Endodermal cell (in vitro differentiated cells): ENCODE measurements at regions not wholly inside any gene's neighbourhood (a gene's known extent, or its start where the extent isn't known, plus 50 kb on each side); places are given as distances from the start of the nearest gene placed in this dataset.

Experiments used
- DNase-seq: peaks from one replicate; pipeline ENCODE4 v3.0.0-alpha.2; 2017
- H3K27ac ChIP-seq: 2 replicates; pipeline ENCODE4 v1.5.1; 2013; ENCODE audit warnings: mild to moderate bottlenecking, low read depth, low read length, moderate library complexity
- H3K27me3 ChIP-seq: 2 replicates; pipeline ENCODE4 v1.6.1; 2013; ENCODE audit warnings: mild to moderate bottlenecking, low read length, moderate library complexity; ENCODE audit not compliant: insufficient read depth, control insufficient read depth, poor library complexity, severe bottlenecking
- H3K36me3 ChIP-seq: 2 replicates; pipeline ENCODE4 v1.7.0; 2013; ENCODE audit warnings: mild to moderate bottlenecking, low read length, moderate library complexity; ENCODE audit not compliant: control insufficient read depth, insufficient read depth
- H3K4me1 ChIP-seq: one replicate; pipeline ENCODE4 v1.7.0; 2013; ENCODE audit warnings: low read length; ENCODE audit not compliant: control insufficient read depth, insufficient read depth
- H3K4me3 ChIP-seq: 2 replicates; pipeline ENCODE4 v1.5.1; 2013; ENCODE audit warnings: mild to moderate bottlenecking, low read length, moderate library complexity
- H3K9ac ChIP-seq: 2 replicates; pipeline ENCODE4 v1.6.1; 2013; ENCODE audit warnings: mild to moderate bottlenecking, low read length, moderate library complexity; ENCODE audit not compliant: poor library complexity, severe bottlenecking; ENCODE audit errors: extremely low read depth
- H3K9me3 ChIP-seq: 2 replicates; pipeline ENCODE4 v1.6.1; 2013; ENCODE audit warnings: mild to moderate bottlenecking, low read length, moderate library complexity; ENCODE audit not compliant: control insufficient read depth
- H3K27ac Mint-ChIP-seq: 2 replicates; pipeline ENCODE4 v1.8.0; 2020; ENCODE audit warnings: mixed read lengths
- H3K27me3 Mint-ChIP-seq: 2 replicates; pipeline ENCODE4 v1.8.0; 2021; ENCODE audit warnings: mild to moderate bottlenecking, mixed read lengths; ENCODE audit not compliant: insufficient read depth
- H3K36me3 Mint-ChIP-seq: 2 replicates; pipeline ENCODE4 v1.8.0; 2020; ENCODE audit warnings: low read depth, mixed read lengths
- H3K4me1 Mint-ChIP-seq: 2 replicates; pipeline ENCODE4 v1.8.0; 2020; ENCODE audit warnings: mixed read lengths
- H3K4me3 Mint-ChIP-seq: 2 replicates; pipeline ENCODE4 v1.8.0; 2020; ENCODE audit warnings: mild to moderate bottlenecking, moderate library complexity, mixed read lengths
- H3K9me3 Mint-ChIP-seq: 2 replicates; pipeline ENCODE4 v1.8.0; 2020; ENCODE audit warnings: mild to moderate bottlenecking, mixed read lengths
- CTCF ChIP-seq: fragments of 200-600 bp; sonication (generic); conservative IDR thresholded peaks from 2 replicates; pipeline ENCODE4 v1.5.0; 2021; ENCODE audit warnings: antibody characterized with exemption, mild to moderate bottlenecking
- WGBS, 2 experiments: methylation state at CpG; one replicate each; pipeline versions ENCODE4 v1.1.5 to v1.1.7; 2013; ENCODE audit warnings: missing lambda C conversion rate in 2 of 2, mixed read lengths in 1 of 2; ENCODE audit not compliant: insufficient coverage in 1 of 2, insufficient read length in 1 of 2; 5-methylcytosine and 5-hydroxymethylcytosine counted together

DNA sequence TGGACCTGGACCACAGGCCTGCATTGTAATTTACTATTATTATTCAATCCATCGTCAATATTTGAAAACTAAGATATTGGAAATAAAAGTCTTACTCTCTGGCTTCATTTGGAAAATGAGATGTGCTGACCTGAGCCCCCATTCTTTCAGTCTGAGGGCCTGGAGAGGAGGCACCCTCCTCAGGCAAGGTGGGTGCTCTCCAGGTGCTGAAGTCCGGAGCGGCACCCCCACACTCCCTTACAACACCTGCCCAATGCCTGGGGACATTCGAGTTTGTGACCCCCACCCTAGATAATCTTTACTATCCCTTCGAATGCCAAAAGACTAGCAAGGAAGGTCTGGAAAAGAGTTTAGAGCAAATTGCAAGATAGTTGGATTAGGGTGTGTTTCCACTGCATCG lies 133.3 kb downstream of the EN1 start:
- DNase-seq: no peak
- no peaks in the 10 kb centered on the region for H3K27me3 ChIP-seq
- no peak for TF ChIP-seq CTCF
- no peak overlapping the region for H3K4me3 Mint-ChIP-seq
- H3K9me3 Mint-ChIP-seq: no peaks in the 10 kb centered on the region
- H3K4me3 ChIP-seq: no peak overlapping the region
- H3K27ac Mint-ChIP-seq: no peak overlapping the region
- WGBS, 2 experiments: 83 to 95% methylated on average over 1 to 6 of the region's 6 CpGs
- H3K9ac ChIP-seq: no peak overlapping the region
- no peaks in the 10 kb centered on the region for H3K9me3 ChIP-seq
- H3K27me3 Mint-ChIP-seq: peaks cover 10% of the 10 kb centered on the region
- no peaks in the 10 kb centered on the region for H3K4me1 ChIP-seq
- H3K36me3 Mint-ChIP-seq: no peaks in the 10 kb centered on the region
- H3K36me3 ChIP-seq: no peaks in the 10 kb centered on the region
- peaks cover 26% of the 10 kb centered on the region for H3K4me1 Mint-ChIP-seq
- no peak overlapping the region for H3K27ac ChIP-seq

- Histone ChIP-seq H3K27me3 (no peaks in the 10 kb centered on the region), H3K36me3 (no peaks in the 10 kb centered on the region), H3K27ac (no peak overlapping the region), H3K4me1 (no peaks in the 10 kb centered on the region), H3K9me3 (no peaks in the 10 kb centered on the region), H3K9ac (no peak overlapping the region), H3K4me3 (no peak overlapping the region)
- H3K4me1 Mint-ChIP-seq: peaks cover 15% of the 10 kb centered on the region
- TF ChIP-seq CTCF: no peak
- no peak overlapping the region for H3K4me3 Mint-ChIP-seq
- H3K36me3 Mint-ChIP-seq: no peaks in the 10 kb centered on the region
- H3K27ac Mint-ChIP-seq: no peak overlapping the region
- no peaks in the 10 kb centered on the region for H3K9me3 Mint-ChIP-seq
- WGBS, 2 experiments: 94 to 100% methylated on average over 2 to 5 of the region's 5 CpGs
- DNase-seq: no peak
- peaks cover 10% of the 10 kb centered on the region for H3K27me3 Mint-ChIP-seq
These were observed 135.8 kb downstream of the EN1 start for GRCh38 chr2:118711603-118712002.

DNA sequence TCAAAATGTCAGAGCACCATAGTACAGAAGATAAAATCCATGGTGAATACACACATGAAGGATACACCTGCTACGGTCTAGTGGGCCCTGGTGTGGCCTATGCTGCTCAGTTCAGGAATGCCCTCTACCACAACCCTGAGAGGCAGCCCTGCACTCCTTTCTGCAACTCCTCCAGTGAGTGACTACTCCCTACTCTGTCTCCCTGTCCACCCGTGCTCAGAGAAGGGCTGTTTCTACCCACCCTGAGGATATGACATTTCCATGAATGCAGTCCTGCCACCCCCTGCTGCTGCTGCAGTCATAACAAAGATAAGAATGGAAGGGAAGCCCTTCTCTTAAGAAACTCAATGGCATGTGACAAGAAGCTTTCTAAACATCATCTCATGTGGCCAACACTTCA lies 137.0 kb downstream of the EN1 start:
- Histone ChIP-seq H3K9me3 (no peaks in the 10 kb centered on the region), H3K36me3 (no peaks in the 10 kb centered on the region), H3K4me1 (no peaks in the 10 kb centered on the region), H3K27ac (no peak overlapping the region), H3K27me3 (no peaks in the 10 kb centered on the region), H3K4me3 (no peak overlapping the region), H3K9ac (no peak overlapping the region)
- no peak for TF ChIP-seq CTCF
- no peaks in the 10 kb centered on the region for H3K36me3 Mint-ChIP-seq
- H3K27ac Mint-ChIP-seq: no peak overlapping the region
- 51 to 75% methylated on average over 2 of the region's 2 CpGs for WGBS, 2 experiments
- no peaks in the 10 kb centered on the region for H3K9me3 Mint-ChIP-seq
- H3K27me3 Mint-ChIP-seq: peaks cover 4% of the 10 kb centered on the region
- DNase-seq: peak; percentile 36
- peaks cover 25% of the 10 kb centered on the region for H3K4me1 Mint-ChIP-seq
- no peak overlapping the region for H3K4me3 Mint-ChIP-seq
